HG02943 (cell line): ENCODE measurements at regions not wholly inside any gene's neighbourhood (a gene's known extent, or its start where the extent isn't known, plus 50 kb on each side); places are given as distances from the start of the nearest gene placed in this dataset.

Experiments
- ATAC-seq: cut with Tn5 transposase; IDR thresholded peaks from one replicate; pipeline ENCODE4 v1.9.1; 2021; ENCODE audit warnings: mild to moderate bottlenecking, low read depth, moderate library complexity; ENCODE audit not compliant: unreplicated experiment

DNA sequence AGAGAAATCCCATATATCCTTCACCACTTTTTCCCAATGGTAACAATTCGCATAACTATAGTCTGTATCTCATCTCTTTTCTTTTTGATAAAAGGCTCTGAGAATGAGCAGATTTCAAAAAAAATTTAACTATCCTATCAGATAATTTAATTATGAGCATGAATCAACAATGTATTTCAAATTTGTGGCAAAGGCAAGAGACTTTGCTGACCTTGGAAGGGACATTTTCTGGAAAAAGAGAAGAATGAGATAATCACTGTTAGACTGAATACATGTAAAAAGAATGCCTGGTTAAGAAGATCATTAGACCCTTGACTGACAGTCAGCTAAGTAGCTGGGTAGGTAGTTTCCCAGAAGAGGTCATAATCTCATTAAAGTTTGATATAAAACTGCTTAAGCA is 428.4 kb upstream of the XYLT1 start:
- no peak for ATAC-seq

DNA sequence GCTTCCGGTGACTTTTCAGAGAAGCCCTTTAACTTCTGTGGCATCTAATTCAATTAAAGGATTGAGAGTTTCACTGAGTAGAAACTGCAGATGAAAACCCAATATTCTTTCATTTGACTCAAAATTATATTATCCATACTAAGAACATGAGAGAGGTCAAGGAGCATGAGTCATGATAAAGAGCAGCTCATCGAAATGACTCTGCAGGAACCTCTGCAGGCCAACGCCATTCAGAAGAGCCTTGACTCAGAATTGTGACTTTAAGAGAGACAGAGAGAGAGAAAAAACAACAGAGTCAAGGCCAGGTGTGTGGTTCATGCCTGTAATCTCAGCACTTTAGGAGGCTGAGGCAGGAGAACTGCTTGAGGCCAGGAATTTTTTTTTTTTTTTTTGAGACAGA is 417.2 kb upstream of the XYLT1 start:
- ATAC-seq, result no peak

DNA sequence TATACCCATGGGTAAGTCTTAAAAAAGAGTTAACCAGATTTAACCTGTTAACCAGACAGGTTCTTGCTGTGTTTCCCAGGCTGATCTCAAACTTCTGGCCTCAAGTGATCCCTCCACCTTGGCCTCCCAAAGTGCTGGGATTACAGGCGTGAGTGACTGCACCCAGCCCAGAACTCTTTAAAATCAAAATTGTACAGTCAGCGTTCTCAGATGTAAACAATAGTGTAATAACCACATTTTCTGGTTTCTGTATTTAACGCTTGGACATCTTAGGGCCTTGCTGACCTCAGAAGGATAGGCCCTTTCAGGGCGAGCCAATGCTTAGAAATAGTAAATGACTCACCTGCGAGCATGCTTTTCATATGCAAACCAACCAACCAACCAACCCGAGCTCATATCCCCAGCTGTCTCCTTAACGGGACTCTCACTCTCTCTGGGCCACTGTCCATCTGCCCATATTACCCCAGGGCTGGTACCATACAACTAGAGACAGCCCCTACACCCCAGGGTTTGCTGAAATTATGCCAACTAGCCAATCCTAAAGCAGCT is 415.0 kb upstream of the XYLT1 start:
- ATAC-seq, result no peak

DNA sequence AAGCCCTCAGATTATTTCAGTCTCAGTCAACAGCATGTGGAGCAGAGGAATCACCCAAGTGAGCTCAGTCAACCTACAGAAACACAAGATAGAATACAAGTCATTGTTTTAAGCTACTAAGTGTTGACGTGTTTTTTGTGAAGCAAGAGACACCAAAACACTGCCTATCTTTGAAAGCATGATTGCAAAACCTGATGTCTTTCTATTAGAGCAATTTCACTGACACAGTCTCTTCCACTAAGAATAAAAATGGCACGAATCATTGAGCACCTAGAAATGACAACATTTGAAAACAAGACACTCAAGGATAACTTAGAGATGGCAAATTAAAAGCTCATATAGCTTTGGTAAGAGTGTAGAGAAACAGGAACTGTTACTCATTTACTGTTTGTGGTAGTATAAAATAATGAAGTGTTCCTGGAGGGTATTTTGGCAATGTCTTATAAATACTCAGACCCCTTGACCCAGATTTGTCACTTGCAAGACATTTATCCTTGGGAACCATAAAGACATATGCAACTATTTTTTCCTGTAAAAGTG is 407.1 kb upstream of the XYLT1 start:
- no peak for ATAC-seq

DNA sequence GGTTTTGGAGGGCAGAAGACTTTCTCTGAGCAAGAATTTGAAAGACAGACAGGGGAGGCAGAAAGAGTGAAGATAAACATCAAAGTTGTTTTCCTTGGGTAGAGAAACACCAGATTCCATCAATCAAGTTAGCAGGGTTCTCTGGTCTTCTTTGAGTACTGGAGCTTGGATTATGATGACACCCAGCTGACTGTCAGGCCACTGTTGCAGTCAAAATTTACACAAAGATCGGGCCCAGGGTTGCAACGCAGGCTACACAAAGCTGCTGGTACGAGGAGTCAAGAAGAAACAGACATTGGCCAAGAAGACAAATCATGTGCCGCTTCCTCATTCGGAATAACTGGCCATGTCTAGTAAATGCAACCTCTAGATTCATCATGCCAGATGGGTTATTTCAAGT is 396.2 kb upstream of the XYLT1 start:
- no peak for ATAC-seq

DNA sequence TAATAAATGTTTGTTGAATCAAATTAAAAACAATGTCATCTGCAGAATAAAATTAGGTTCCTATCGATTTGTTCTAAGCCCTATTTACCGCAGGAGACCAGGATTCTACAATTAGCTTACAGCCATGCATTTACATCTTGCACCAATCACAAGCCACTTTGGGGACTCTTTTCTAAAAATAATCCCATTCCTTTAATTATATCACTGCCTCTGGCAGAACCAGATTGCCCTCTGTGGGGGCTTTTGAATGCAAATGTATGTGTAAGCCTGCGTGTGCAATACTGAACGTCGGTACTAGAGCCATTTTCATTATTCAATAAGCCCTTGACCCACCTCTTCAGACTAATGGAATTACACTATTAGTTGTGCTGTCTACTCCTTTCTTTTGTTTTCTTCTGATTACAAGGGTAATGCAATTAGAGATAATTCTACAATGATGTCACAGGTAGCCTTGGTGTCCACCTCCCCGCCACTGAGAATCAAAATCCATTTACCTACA is 391.3 kb upstream of the XYLT1 start:
- no peak for ATAC-seq

DNA sequence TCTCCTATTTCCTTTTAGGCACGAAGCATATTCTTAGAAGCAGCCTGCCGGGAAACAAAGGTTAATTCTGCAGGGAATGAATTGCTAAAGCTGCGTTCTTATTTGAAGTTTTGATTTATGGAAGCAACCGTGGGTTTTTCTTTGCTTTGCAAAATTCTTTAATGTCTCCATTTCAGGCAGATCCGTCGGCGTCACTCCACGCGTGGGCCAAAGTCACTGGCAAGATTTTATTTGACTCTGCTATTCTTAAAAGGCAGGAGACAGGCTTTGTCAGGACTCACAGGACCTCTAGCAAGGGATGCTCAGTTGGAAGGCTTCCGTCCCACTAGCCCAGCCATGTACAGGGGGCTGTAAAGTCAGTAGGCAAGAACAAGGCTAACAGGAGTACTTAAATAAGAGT is 387.3 kb upstream of the XYLT1 start:
- ATAC-seq, result no peak

DNA sequence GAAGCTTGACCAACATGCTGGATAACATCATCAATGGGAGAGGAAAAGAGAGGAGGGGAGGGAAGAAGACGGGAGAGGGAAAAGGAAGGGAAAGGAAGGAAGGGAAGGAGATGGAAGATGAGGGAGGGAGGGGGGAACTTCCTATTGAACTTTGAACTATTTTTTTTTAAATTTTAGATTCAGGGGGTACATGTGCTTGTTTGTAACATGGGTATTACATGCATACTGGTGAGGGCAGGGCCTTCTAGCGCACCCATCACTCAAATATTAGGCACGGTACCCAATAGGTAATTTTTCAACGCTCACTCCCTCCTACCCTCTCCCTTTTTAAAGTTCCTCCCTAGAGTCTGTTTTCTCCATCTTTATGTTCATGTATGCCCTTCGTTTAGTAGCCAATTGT is 383.2 kb upstream of the XYLT1 start:
- no peak for ATAC-seq

DNA sequence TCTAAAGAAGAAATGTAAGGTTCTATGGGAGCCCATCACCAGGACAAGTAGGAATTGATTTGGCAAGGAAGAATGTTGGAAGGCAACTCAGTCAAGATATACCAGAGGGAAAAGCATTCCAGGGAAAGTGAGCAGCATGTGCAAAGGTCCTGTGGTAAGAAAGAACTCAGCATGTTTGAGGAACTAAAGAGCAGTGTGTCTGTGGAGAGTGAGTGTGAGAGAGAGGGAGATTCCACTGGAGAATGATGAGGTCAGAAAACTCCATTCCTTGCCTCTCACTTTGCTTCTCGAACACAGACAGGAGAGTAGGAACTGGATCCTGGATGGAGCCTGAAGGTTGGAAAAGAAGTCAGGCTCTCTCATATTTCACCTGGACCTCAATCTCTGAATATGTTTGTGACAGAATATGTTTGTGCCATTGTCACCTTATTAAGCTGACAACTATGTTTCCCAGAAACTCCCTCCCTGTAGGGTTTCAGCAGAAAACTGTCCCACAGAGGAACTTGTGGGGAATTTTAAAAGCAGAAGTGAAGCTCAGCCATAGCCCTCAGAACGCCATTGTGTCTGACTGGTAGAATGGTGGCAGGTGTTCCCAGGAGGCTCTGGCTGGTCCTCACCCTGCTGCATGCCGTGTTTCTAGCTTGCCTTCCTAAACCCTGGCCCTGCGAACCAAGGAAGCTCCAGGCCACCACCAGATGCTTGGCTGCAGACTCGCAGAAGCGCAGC is 382.4 kb upstream of the XYLT1 start:
- no peak for ATAC-seq

DNA sequence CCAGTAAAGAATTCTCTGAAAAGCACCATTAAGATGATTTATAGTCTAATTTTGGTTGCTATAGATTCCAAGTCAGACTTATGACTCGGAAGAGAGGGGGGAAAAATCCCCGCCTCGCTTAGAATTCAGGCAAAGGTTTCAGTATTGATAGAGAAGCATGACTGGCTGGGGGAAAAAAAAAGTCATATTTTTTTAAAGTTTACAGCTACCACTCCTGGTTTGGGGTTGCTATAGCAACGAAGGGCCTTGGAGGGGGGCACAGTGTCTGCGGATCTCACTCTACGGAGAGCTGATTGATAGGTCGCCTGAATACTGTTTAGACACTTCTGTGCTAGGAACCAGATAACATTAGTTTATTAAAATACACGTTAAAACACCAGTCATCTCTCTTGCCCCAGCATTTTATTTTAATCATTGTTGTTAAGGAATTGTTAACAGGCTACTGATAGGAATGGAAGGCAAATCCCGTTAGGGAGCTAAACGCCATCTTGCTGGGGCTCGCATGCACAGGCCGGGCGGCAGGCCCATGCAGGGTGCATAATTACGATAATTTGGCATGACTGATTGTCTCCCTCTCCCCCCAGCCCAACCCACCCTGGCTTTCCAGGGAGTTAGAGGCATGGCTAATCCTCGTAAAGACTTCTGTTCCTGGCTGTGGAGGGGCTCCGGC is 380.0 kb upstream of the XYLT1 start:
- no peak for ATAC-seq

DNA sequence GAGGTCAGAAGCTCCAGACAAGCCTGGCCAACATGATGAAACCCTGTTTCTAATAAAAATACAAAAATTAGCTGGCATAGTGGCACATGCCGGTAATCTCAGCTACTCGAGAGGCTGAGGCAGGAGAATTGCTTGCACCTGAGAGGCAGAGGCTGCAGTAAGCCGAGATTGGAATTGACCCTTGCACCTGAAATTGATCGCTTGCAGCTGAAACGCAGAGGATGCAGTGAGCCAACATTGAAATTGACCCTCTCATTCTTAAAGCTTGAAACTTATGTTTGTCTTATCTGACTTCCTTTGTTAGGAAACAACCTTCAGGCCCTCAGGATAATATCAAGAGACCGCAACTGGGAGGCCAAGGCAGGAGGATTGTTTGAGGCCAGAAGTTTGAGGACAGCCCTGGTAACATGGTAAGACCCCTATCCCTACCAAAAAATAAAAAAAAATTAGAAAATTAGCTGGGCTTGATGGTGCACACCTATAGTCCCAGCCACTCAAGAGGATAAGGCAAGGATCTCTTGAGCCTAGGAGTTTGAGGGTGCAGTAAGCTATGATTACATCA is 376.6 kb upstream of the XYLT1 start:
- no peak for ATAC-seq

DNA sequence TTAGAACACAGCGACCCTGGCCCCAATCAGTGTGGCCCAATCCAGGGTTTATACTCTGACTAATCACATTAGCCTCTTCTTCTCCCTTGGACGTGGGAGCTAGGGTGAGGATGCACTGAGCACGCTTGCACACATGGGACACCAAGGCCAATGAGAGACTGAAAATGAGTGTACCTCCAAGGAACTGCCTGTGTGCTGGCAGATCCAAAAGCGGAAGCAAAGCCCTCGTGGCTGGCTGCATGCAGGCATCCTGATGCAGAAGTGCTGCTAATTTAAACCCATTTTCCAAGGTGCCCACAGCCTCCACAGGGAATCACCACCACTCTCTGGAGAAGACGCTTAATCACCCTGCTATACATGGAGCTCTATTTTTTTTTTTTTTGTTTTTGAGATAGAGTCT is 375.3 kb upstream of the XYLT1 start:
- no peak for ATAC-seq

DNA sequence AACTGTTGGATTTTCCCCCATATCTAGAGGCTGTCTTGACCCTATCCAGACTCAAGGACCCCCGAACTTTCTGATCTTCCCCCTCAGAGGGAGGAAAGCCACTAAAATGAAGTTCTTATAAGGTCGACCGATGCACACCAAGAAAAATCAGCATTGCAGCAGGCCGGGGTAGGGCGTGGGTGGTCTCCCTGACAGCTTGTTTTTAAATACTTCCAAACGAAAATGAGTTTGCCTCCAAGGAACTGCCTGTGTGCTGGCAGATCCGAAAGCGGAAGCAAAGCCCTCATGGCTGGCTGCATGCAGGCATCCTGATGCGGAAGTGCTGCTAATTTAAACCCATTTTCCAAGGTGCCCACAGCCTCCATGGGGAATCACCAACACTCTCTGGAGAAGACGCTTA is 374.3 kb upstream of the XYLT1 start:
- ATAC-seq, result no peak

DNA sequence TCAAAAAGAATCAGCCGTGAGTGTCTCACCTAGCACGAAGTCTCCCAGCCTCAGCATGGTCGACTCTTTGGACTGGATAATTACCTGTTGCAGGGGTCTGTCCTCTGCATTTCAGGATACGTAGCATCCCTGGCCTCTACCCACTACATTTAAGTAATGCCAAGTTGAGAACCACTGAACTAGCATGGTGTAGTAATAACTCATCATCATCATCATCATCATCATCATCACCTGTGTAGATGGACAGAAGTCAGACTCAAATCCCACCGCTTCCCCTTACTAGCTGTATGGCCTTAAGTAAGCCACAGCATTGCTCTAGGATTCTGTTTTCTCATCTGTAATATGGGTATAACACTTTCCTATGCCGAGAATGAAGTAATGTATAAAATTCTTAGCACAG is 373.1 kb upstream of the XYLT1 start:
- no peak for ATAC-seq

DNA sequence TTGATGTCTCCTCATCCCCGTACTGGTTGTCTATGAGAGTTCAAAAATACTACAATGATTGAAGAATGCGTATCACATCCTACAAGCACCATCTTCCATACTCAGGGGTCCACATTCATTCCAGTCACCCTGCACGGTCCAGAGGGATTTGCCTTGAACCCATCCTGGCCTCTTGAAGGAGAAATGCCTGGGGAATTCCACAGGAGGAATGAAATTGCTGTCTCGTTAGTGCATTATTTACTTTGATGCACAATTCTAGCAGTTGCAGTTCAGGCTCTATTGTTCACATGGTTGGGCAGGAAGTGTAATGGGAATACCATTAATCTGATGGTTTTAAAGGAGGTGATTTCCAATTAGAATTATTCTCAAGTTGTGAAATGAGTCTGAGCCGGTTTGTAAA is 369.1 kb upstream of the XYLT1 start:
- ATAC-seq, result no peak

DNA sequence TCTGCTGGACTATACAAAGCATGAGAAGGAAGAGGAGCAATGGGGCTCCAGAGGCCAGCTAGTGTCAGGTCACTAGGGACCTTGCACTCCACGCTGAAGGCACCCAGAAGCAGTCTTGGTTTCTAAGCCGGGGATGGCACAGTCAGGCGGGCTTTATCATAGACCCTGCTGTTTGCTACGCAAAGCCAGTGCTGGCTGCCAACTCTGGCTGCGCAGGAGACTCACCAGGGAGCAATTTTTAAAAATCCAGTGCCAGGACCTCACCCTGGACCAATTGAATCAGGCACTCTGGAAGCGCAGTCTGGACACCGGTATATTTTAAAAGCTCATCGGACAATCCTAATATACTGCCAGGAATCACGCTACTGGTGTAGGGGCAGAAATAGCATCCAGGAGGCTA is 368.5 kb upstream of the XYLT1 start:
- ATAC-seq, result no peak

DNA sequence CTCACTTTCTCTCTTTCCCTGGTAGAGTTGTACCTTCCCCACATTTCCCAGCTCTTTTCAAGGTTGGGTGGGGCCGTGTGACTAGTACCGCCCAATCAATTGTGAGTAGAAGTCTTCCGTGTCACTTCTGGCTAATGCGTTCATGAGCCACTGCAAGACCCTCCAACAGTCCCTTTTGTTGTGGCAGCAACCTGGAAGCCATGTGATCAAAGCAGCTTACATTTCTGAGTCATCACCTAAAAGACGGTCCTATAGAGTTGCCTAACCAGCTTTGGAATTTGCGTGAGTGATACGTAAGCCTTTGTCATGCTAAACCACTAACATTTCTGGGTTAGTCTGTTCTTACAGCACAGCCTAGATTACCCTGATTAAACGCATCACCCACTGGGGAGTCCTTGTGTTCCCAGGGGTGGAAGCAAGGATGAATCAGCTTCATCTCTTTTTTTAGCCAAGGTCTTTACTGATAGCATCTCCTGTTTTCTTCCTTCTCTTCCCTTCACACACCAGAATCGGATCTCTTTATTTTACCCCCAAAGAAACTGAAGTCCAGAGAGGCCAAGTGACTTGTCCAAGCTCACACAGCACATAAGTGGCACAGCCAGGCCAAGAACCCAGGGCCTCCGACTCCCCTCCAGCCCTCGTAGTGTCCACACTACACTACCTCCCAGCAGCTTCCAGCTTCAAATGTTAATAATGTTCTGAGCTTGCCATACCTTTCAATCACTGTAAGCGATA is 366.3 kb upstream of the XYLT1 start:
- ATAC-seq, result no peak

DNA sequence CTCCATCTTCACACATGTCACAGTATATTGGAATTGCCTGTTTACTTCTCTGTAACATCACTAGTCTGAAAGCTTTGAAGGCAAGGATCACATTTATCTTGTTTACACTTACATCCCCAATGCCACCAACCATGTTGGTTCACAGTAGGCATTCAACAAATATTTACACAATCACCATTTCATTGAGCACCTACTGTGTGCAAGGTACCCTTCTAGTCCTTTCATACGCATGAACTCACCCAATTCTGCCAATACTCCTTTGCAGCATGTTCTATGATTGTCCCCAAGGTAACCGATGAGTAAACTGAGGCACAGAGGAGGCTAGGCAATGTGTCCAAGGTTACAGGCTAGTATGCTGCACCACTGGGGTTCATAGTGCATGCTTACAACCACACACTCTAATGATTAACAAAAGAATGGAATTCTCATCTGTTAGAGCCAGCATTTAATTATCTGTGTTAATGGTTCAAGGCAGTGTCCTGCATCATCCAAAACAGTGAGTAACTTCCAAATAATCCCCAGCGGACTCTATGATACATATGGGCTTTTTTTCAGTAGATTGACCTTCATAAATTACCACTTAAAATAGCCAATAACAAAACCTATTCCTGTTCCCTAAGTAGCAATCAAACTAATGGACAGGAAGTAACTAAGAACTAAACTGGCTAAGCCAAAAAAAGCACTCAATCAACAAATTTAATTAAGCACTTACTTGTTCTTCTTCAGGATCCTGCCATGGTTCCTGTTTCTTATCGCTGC is 364.5 kb upstream of the XYLT1 start:
- ATAC-seq, result no peak

DNA sequence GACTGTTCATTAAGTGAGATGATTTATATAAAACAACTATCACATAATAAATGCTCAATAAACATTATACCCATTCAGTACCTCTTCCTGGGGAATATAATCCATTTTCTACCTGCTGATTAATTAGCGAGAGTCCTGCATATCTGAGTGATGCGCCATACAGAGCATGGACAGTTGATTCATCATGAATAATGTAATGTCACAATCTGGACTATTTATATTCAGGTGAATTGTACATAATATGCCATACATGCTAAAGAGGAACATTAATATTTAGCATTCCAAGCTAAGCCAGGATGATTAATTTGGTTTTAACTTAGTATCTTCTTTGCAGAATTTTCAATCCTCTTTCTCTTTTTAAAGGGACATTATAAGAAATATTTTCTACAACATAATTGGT is 362.0 kb upstream of the XYLT1 start:
- ATAC-seq, result no peak

DNA sequence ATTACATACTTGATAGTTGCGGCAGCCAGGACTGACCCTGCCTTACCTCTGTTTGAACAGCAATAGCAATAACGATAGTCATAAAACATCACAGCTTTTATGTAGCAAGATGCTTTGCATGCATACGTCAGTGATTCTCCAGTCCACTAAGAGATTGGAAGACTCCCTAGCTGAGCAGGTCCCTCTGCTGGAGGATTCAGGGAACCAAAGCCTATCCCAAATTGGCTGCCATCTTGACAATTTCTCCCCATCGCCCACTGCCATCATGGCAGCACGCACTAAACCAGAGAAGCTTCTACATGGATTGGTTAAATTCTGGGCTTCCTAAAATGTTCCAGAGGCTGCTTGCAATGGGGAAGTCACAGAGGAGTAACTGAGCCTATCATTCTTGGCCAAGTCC is 360.6 kb upstream of the XYLT1 start:
- ATAC-seq, result no peak
